Tibial artery (tissue), 4 donors: ENCODE measurements at regions not wholly inside any gene's neighbourhood (a gene's known extent, or its start where the extent isn't known, plus 50 kb on each side); places are given as distances from the start of the nearest gene placed in this dataset.
"Not testable (repeated sequence)": the region's sequence is repeated elsewhere in the genome, so short reads cannot be mapped to it uniquely, and the experiment has no call there.

Experiments
- DNase-seq, 2 donors: peaks; one replicate each; pipeline ENCODE4 v3.0.0-alpha.2; 2019
- H3K27ac ChIP-seq, 2 donors: fragments of 200-600 bp; sonication (generic) in 1 of 2; 1 replicate in 1 of 2; 2 replicates in 1 of 2; pipeline ENCODE4 v1.5.1; 2018 to 2019; ENCODE audit warnings: mild to moderate bottlenecking in 1 of 2
- H3K27me3 ChIP-seq, 2 donors: fragments of 200-600 bp; sonication (generic) in 1 of 2; one replicate each; pipeline versions ENCODE4 v1.5.1 to v1.6.0; 2016 to 2019
- H3K36me3 ChIP-seq, 3 donors: fragments of 200-600 bp; sonication (generic) in 2 of 3; one replicate each; pipeline ENCODE4 v1.5.1; 2016 to 2019; ENCODE audit warnings: mild to moderate bottlenecking in 2 of 3
- H3K4me1 ChIP-seq, 4 donors: fragments of 200-600 bp; sonication (generic) in 2 of 4; 1 replicate in 3 of 4; 2 replicates in 1 of 4; pipeline ENCODE4 v1.5.1; 2016 to 2019
- H3K4me3 ChIP-seq, 2 donors: fragments of 200-600 bp; sonication (generic) in 1 of 2; 1 replicate in 1 of 2; 2 replicates in 1 of 2; pipeline ENCODE4 v1.5.1; 2018 to 2019; ENCODE audit warnings: mild to moderate bottlenecking in 2 of 2
- H3K9me3 ChIP-seq, 3 donors: fragments of 200-600 bp; sonication (generic) in 1 of 3; one replicate each; pipeline ENCODE4 v1.5.1; 2016 to 2019
- CTCF ChIP-seq, 2 experiments: fragments of 200-600 bp in 1 of 2; fragments of 450-650 bp in 1 of 2; IDR thresholded peaks; one replicate each; pipeline ENCODE4 v1.5.1; 2017 to 2019; ENCODE audit warnings: antibody characterized with exemption in 2 of 2, mild to moderate bottlenecking in 1 of 2, moderate library complexity in 1 of 2
- intact Hi-C: fragments of 100-400 bp; cut with DNase I; formaldehyde crosslinking; loops from one replicate; pipeline ENCODE4 v1.15.0; 2023; ENCODE audit warnings: low total_unique reads

- no peak for DNase-seq
- Histone ChIP-seq H3K36me3 (no peaks in the 10 kb centered on the region), H3K4me3 (no peak overlapping the region), H3K27me3 (no peaks in the 10 kb centered on the region), H3K9me3 (no peaks in the 10 kb centered on the region), H3K27ac (no peak overlapping the region), H3K4me1 (no peaks in the 10 kb centered on the region)
- TF ChIP-seq CTCF (IDR thresholded peaks at IDR 0.05): no peak
- intact Hi-C loops: no loop called here
Measured at GRCh38 chr6:63460971-63461370, 111.3 kb upstream of the LOC128125822 start.

GRCh38 chr6:63464060-63464459 is 108.2 kb upstream of the LOC128125822 start:
- no peak for DNase-seq
- intact Hi-C loops: no loop called here
- TF ChIP-seq CTCF (IDR thresholded peaks at IDR 0.05): no peak
- H3K36me3 ChIP-seq: no peaks in the 10 kb centered on the region
- no peaks in the 10 kb centered on the region for H3K9me3 ChIP-seq
- no peaks in the 10 kb centered on the region for H3K4me1 ChIP-seq
- H3K27me3 ChIP-seq: no peaks in the 10 kb centered on the region
- H3K27ac ChIP-seq: no peak overlapping the region
- no peak overlapping the region for H3K4me3 ChIP-seq

GRCh38 chr6:63465750-63466149 is 106.5 kb upstream of the LOC128125822 start:
- Histone ChIP-seq H3K36me3 (no peaks in the 10 kb centered on the region), H3K4me3 (no peak overlapping the region), H3K9me3 (no peaks in the 10 kb centered on the region), H3K27ac (no peak overlapping the region), H3K4me1 (no peaks in the 10 kb centered on the region), H3K27me3 (no peaks in the 10 kb centered on the region)
- no peak for DNase-seq
- intact Hi-C loops: no loop called here
- no peak for TF ChIP-seq CTCF (IDR thresholded peaks at IDR 0.05)

GRCh38 chr6:63466242-63466733 is 106.0 kb upstream of the LOC128125822 start:
- H3K27ac ChIP-seq: no peak overlapping the region
- H3K4me3 ChIP-seq: no peak overlapping the region
- intact Hi-C loops: no loop called here
- TF ChIP-seq CTCF (IDR thresholded peaks at IDR 0.05): no peak
- H3K4me1 ChIP-seq: no peaks in the 10 kb centered on the region
- DNase-seq: no peak
- no peaks in the 10 kb centered on the region for H3K27me3 ChIP-seq
- H3K36me3 ChIP-seq: no peaks in the 10 kb centered on the region
- no peaks in the 10 kb centered on the region for H3K9me3 ChIP-seq

GRCh38 chr6:63467247-63467954 is 104.9 kb upstream of the LOC128125822 start:
- Histone ChIP-seq H3K4me3 (no peak overlapping the region), H3K36me3 (no peaks in the 10 kb centered on the region), H3K4me1 (no peaks in the 10 kb centered on the region), H3K9me3 (no peaks in the 10 kb centered on the region), H3K27ac (no peak overlapping the region), H3K27me3 (no peaks in the 10 kb centered on the region)
- no peak for DNase-seq
- intact Hi-C loops: no loop called here
- no peak for TF ChIP-seq CTCF (IDR thresholded peaks at IDR 0.05)

- H3K27ac ChIP-seq, intact Hi-C loops, H3K27me3 ChIP-seq: not testable (repeated sequence)
Measured at GRCh38 chr6:63471145-63471544, 101.1 kb upstream of the LOC128125822 start.

More at GRCh38 chr6:63471145-63471544, 101.1 kb upstream of the LOC128125822 start:
- not testable (repeated sequence) for H3K9me3 ChIP-seq, H3K4me3 ChIP-seq, H3K4me1 ChIP-seq, DNase-seq, H3K36me3 ChIP-seq
